ENCODE measurements at regions not wholly inside any gene's neighbourhood (a gene's known extent, or its start where the extent isn't known, plus 50 kb on each side); places are given as distances from the start of the nearest gene placed in this dataset.

DNA sequence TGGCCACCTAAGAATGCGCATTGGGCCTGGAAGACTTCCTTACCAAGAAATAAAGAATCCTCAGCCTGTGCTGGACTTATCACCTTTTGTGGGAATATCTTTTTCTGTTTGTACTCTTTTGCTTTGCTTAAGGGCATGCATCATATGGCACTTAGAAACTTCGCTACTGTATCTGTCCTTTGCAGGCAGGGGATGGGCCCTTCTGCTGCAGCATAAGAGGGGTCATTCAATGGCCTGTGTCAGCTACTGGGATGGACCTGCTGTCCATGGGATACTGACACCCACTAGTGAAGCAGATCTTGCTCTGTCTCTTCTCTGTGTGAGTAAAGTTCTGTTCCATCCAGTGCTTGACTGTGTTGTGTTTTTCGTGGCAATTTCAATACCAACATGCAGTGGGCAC lies 239.0 kb upstream of the JUN start:
- no peak for DNase-seq (ENCODE audit: low read depth in 2 of 2)

GRCh38 chr1:59025201-59025600 lies 241.4 kb upstream of the JUN start:
- no peak for DNase-seq (ENCODE audit: low read depth in 2 of 2)

- no peak for DNase-seq (ENCODE audit: low read depth in 2 of 2)
Measured at GRCh38 chr1:59025898-59026426, 242.1 kb upstream of the JUN start.

- no peak for DNase-seq (ENCODE audit: low read depth in 2 of 2)
Measured at GRCh38 chr1:59026472-59026948, 242.7 kb upstream of the JUN start.

GRCh38 chr1:59027177-59027576 lies 243.3 kb upstream of the JUN start:
- DNase-seq (ENCODE audit: low read depth in 2 of 2), result no peak

DNA sequence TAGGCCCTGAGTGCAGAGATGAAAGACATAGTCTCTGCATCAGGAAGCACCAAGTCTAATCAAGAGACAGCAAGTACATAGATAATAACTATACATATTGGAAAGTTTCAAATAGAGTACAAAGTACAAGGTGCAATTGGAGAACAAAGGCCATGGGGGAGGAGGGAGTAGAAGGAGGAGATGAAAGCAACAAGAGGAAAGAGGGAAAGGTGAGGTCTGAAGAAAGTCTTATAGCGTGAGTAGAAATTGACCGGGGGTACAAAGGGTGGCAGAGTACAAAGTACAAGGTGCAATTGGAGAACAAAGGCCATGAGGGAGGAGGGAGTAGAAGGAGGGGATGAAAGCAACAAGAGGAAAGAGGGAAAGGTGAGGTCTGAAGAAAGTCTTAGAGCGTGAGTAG lies 244.2 kb upstream of the JUN start:
- DNase-seq (ENCODE audit: low read depth in 2 of 2), result no peak

DNA sequence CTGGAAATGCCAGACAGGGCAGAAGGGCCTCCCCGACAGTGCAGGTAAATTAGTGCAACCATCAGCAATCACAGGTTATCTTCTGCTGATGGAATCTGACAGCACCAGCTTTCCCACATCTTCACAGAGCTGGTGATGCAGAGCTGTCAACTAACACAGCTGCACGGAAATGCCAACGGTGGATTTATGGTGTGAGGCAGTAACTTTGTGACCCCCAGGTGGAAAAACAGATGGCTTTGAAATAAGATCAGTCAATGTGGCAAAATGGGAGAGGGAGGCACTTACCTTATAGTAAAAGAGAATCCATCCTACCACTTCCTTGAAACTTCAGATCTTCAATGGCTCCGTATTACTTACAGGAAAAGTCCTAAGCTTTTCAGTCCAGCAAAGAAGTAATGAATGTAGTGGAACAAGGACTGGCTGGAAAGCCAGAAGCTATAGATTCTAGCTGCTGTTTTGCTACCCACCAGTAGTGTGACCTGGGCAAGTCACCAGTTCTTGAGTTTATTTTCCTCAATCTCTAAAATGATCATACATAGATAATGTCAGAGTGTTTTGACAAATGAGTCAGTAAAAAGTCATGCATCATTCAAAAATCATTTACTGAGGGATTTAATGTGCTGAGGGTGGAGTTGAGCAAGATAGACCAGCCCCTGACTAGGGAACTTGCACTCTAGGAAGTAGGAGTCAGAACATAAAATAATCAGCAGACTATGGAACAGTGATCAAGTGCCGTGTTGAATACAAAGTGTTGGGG lies 245.7 kb upstream of the JUN start:
- no peak for DNase-seq (ENCODE audit: low read depth in 2 of 2)

DNA sequence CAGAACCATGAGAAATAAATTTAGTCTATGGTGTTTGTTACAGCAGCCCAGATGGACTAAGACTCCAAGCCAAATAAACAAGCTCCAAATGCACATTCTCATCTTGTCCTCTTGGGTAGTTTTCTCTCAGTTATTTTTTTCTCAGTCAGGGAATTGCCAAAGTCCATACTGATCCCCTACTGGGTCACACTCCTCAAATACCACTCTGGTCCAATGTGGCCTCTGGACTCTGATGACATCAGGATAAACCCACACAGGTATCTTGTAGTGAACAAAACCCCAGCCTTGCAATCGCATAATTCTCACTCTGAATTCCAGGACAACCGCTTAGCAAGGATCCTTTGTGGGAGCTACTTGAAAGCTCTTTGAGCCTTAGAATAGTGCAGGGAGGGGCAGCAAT lies 248.4 kb upstream of the JUN start:
- DNase-seq (ENCODE audit: low read depth in 2 of 2), result no peak

- no peak for DNase-seq (ENCODE audit: low read depth in 2 of 2)
Measured at GRCh38 chr1:59033761-59034160, 249.9 kb upstream of the JUN start.

GRCh38 chr1:59034925-59035324 lies 251.1 kb upstream of the JUN start:
- no peak for DNase-seq (ENCODE audit: low read depth in 2 of 2)

DNA sequence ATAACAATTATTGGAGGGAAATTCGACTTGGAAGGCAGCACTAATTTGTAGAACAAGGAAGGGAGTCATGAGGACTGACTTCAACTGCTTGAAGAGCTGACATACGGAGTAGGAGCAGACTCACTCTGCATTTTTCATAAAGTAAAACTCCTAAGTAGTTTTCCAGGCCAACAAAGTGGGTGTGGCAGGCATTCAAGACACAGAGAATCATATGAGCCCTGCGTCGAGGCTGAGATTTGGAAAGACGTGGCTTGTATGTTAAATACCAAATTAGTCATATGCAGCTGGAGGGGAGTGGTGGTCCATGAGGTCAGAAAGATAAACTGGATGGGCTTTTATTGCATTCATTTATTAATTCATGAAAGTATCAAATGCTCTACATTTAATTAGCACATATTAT lies 255.7 kb upstream of the JUN start:
- no peak for DNase-seq (ENCODE audit: low read depth in 2 of 2)

DNA sequence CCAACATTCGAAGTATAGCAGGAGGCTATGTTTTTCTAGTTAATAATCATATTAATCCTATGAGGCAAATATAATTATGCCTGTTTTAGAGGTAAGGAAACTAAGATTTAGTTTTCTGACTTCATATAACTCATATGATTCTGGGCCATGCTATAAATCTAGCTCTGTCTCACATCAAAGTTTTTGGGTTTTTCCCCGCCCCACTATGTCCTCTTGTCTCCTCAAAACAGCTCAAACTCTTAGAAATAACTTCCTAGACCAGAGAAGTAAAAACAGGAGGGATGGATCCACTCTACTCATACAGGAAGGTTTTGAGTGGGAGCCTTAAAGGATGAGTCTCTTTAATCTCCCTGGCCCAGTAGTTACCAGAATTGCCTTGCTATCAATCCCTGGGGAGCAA lies 256.4 kb upstream of the FGGY start:
- no peak for DNase-seq (ENCODE audit: low read depth in 2 of 2)

DNA sequence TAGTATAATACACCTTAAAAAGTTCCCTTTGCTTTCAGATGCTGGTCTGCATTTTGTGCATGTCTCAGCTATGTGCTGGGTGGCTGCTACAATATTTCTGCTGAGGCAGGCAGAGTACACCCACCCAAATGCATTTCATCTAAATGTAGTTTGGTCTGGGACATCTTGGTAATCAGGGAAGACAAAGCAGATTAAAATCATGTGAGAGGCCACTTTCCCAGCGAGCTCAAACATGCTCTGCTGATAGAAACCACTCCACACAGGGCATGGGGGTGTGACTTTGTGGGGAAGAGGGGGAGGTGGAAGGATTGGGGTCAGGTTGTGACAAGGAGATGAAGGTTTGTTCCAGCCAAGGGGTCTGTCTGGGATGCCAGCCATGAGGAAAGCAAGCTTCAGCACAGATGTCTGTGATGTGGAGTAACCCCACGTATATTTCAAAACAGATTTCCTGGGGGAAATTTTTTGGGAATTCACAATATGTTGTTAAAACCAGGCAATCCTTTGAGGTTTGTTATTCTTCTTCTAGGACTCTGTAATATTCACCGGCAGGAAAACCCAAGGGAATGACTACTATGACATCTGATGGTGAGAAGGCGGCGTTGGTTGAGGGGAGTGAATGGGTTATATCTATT lies 255.1 kb upstream of the FGGY start:
- no peak for DNase-seq (ENCODE audit: low read depth in 2 of 2)

GRCh38 chr1:59043796-59044195 lies 253.1 kb upstream of the FGGY start:
- DNase-seq (ENCODE audit: low read depth in 2 of 2), result no peak

- no peak for DNase-seq (ENCODE audit: low read depth in 2 of 2)
Measured at GRCh38 chr1:59044535-59045121, 252.3 kb upstream of the FGGY start.

DNA sequence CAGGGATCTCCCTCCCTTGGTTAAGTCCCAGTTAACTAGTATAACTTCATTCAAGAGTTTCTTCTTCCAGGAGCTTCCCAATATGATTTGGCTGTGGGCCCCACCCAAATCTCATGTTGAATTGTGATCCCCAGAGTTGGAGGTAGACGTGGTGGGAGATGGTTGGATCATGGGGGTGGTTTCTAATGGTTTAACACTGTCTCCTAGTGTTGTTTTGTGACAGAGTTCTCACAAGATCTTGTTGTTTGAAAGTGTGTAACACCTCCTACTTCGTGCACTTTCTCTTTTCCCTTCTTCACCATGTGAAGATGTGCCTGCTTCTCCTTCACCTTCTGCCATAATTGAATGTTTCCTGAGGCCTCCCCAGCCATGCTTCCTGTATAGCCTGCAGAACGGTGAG lies 251.8 kb upstream of the FGGY start:
- no peak for DNase-seq (ENCODE audit: low read depth in 2 of 2)

- DNase-seq (ENCODE audit: low read depth in 2 of 2), result no peak
Measured at GRCh38 chr1:59045636-59046035, 251.3 kb upstream of the FGGY start.

DNA sequence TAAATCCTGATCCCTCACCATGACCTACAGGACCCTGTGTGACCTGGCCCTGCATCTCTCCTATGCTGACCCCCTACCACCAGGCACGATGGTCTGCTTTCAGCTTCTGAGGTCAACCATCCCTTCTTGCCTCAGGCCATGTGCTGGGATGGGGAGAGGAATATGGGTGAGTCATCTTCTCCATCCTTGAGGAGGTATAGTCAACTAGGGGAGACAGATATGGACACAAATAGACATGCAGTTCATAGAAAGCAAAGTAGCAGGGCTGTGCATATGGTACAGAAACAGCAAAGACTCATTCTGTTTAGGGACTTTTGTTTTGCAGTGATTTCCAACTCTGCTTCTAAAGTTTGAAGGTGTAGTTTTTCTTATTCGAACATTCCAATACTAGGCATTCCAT lies 250.8 kb upstream of the FGGY start:
- DNase-seq (ENCODE audit: low read depth in 2 of 2), result no peak

- no peak for DNase-seq (ENCODE audit: low read depth in 2 of 2)
Measured at GRCh38 chr1:59046730-59047157, 250.2 kb upstream of the FGGY start.

DNA sequence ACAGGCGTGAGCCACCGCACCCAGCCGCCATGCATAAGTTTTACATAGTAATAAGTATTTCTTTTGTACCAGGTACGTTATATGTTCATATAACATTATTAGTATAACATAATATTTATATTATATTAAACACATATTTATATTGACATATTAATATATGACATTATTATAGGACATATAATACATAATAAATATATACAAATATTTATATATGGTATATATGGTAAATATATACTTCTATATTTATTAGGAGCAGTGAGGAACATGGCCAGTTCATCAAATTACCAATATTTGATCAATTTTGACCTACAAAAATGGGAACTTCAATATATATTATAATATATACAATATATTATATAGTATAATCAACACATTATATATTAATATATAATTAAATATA lies 245.9 kb upstream of the FGGY start:
- no peak for DNase-seq (ENCODE audit: low read depth in 2 of 2)

GRCh38 chr1:59052166-59052590 lies 244.7 kb upstream of the FGGY start:
- no peak for DNase-seq (ENCODE audit: low read depth in 2 of 2)

DNA sequence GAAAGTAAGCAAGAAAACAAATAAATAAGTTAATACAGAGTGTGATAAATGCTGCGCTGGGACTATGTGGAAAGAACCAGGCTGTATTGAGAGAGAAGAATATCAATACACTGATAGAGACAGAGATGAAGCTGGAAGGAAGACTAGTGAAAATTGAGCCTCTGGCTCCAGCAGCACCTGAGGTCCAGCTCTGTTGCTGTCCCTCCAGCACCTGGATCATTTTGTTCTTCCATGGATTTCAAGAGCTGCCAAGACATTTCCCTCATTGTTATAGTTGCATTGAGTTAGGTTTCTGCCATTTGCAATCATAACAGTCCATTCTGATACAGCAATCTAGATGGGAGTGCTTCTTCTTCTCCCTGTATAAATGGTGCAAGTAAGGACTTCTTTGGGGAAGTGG lies 242.7 kb upstream of the FGGY start:
- no peak for DNase-seq (ENCODE audit: low read depth in 2 of 2)
